Neural cell (in vitro differentiated cells): ENCODE measurements at regions not wholly inside any gene's neighbourhood (a gene's known extent, or its start where the extent isn't known, plus 50 kb on each side); places are given as distances from the start of the nearest gene placed in this dataset.

Experiments
- H2AFZ ChIP-seq: fragments of 200-600, 300-800 bp; sonication (generic), shearing (Covaris generic); 2 replicates; pipeline ENCODE4 v1.6.0; 2014; ENCODE audit warnings: low read depth, mild to moderate bottlenecking, antibody characterized with exemption, low read length, moderate library complexity
- H3F3A ChIP-seq: fragments of 200-600 bp; shearing (Covaris generic); 2 replicates; pipeline ENCODE4 v1.6.1; 2016; ENCODE audit warnings: mild to moderate bottlenecking, moderate library complexity, mixed read lengths, antibody characterized with exemption, low read length; ENCODE audit not compliant: insufficient read depth, poor library complexity, severe bottlenecking
- H3K27ac ChIP-seq: fragments of 200-600, 300-800 bp; sonication (generic), shearing (Covaris generic); 2 replicates; pipeline ENCODE4 v1.5.1; 2014; ENCODE audit warnings: mild to moderate bottlenecking, low read length, moderate library complexity
- H3K27me3 ChIP-seq: fragments of 300-800, 200-600 bp; sonication (generic), shearing (Covaris generic); 2 replicates; pipeline ENCODE4 v1.6.0; 2014; ENCODE audit warnings: mild to moderate bottlenecking, low read depth, low read length, moderate library complexity; ENCODE audit not compliant: insufficient read depth
- H3K36me3 ChIP-seq: fragments of 300-800, 200-600 bp; sonication (generic), shearing (Covaris generic); 2 replicates; pipeline ENCODE4 v1.5.1; 2014; ENCODE audit warnings: mild to moderate bottlenecking, antibody characterized with exemption, low read length, moderate library complexity; ENCODE audit not compliant: insufficient read depth
- H3K4me2 ChIP-seq: fragments of 300-800, 200-600 bp; sonication (generic), shearing (Covaris generic); 2 replicates; pipeline ENCODE4 v1.6.0; 2014; ENCODE audit warnings: mild to moderate bottlenecking, low read length
- H3K4me3 ChIP-seq: fragments of 300-800, 200-600 bp; sonication (generic), shearing (Covaris generic); 2 replicates; pipeline ENCODE4 v1.5.1; 2014; ENCODE audit warnings: mild to moderate bottlenecking, low read length, moderate library complexity
- H3K79me2 ChIP-seq: fragments of 200-600 bp; shearing (Covaris generic); replicated peaks from 2 replicates; pipeline ENCODE4 v1.6.0; 2014; ENCODE audit warnings: mild to moderate bottlenecking, low read length, moderate library complexity; ENCODE audit not compliant: insufficient read depth
- H3K9ac ChIP-seq: fragments of 300-800, 200-600 bp; sonication (generic), shearing (Covaris generic); 2 replicates; pipeline ENCODE4 v1.6.1; 2016; ENCODE audit warnings: mild to moderate bottlenecking, low read length, mixed read lengths
- H3K9me2 ChIP-seq: fragments of 200-600 bp; shearing (Covaris generic); 2 replicates; pipeline ENCODE4 v1.6.1; 2016; ENCODE audit warnings: mild to moderate bottlenecking, low read length, mixed read lengths; ENCODE audit not compliant: insufficient read depth
- H3K9me3 ChIP-seq: fragments of 200-600, 300-800 bp; sonication (generic), shearing (Covaris generic); 2 replicates; pipeline ENCODE4 v1.6.1; 2016; ENCODE audit warnings: mild to moderate bottlenecking, mixed run types, low read length, moderate library complexity, mixed read lengths
- H4K20me1 ChIP-seq: fragments of 200-600 bp; shearing (Covaris generic); 2 replicates; pipeline ENCODE4 v1.6.1; 2016; ENCODE audit warnings: mild to moderate bottlenecking, mixed run types; ENCODE audit not compliant: insufficient read depth
- CTCF ChIP-seq: fragments of 450-650 bp; IDR thresholded peaks from 2 replicates; pipeline ENCODE4 v1.5.1; 2014; ENCODE audit warnings: antibody characterized with exemption, mild to moderate bottlenecking, moderate library complexity; ENCODE audit not compliant: poor library complexity, severe bottlenecking
- EP300 ChIP-seq: fragments of 450-650 bp; conservative IDR thresholded peaks from 2 replicates; pipeline ENCODE4 v1.6.1; 2014; ENCODE audit warnings: antibody characterized with exemption, mild to moderate bottlenecking, moderate library complexity; ENCODE audit not compliant: poor library complexity, severe bottlenecking
- EZH2 ChIP-seq: fragments of 200-600, 300-800 bp; shearing (Covaris generic), sonication (generic); IDR thresholded peaks from 2 replicates; pipeline ENCODE4 v1.6.1; 2014; ENCODE audit warnings: antibody characterized with exemption, low read length, borderline replicate concordance, mild to moderate bottlenecking; ENCODE audit not compliant: insufficient read depth, poor library complexity, severe bottlenecking
- MXI1 ChIP-seq: fragments of 450-650 bp; conservative IDR thresholded peaks from 2 replicates; pipeline ENCODE4 v1.6.1; 2014; ENCODE audit warnings: antibody characterized with exemption, mild to moderate bottlenecking; ENCODE audit not compliant: poor library complexity, severe bottlenecking
- POLR2AphosphoS5 ChIP-seq: IDR thresholded peaks from 2 replicates; pipeline ENCODE4 v1.6.1; 2012
- RAD21 ChIP-seq: fragments of 450-650 bp; conservative IDR thresholded peaks from 2 replicates; pipeline ENCODE4 v1.6.1; 2014; ENCODE audit warnings: antibody characterized with exemption, mild to moderate bottlenecking, moderate library complexity
- SMC3 ChIP-seq: fragments of 450-650 bp; conservative IDR thresholded peaks from 2 replicates; pipeline ENCODE4 v1.6.1; 2014; ENCODE audit warnings: antibody characterized with exemption, mild to moderate bottlenecking, moderate library complexity; ENCODE audit not compliant: poor library complexity
- TAF1 ChIP-seq: IDR thresholded peaks from 2 replicates; pipeline ENCODE4 v1.6.1; 2012; ENCODE audit warnings: low read depth
- TF ChIP-seq, protein P1 (sequence below): IDR thresholded peaks from 2 replicates; pipeline ENCODE4 v1.6.1; 2012; ENCODE audit warnings: borderline replicate concordance

- no peak overlapping the region for H3K4me2 ChIP-seq
- TF ChIP-seq SMC3 (no peak), TAF1 (no peak), MXI1 (no peak), EZH2 (no peak), RAD21 (no peak), CTCF (no peak), EP300 (no peak), POLR2AphosphoS5 (no peak)
- TF ChIP-seq, protein P1, sequence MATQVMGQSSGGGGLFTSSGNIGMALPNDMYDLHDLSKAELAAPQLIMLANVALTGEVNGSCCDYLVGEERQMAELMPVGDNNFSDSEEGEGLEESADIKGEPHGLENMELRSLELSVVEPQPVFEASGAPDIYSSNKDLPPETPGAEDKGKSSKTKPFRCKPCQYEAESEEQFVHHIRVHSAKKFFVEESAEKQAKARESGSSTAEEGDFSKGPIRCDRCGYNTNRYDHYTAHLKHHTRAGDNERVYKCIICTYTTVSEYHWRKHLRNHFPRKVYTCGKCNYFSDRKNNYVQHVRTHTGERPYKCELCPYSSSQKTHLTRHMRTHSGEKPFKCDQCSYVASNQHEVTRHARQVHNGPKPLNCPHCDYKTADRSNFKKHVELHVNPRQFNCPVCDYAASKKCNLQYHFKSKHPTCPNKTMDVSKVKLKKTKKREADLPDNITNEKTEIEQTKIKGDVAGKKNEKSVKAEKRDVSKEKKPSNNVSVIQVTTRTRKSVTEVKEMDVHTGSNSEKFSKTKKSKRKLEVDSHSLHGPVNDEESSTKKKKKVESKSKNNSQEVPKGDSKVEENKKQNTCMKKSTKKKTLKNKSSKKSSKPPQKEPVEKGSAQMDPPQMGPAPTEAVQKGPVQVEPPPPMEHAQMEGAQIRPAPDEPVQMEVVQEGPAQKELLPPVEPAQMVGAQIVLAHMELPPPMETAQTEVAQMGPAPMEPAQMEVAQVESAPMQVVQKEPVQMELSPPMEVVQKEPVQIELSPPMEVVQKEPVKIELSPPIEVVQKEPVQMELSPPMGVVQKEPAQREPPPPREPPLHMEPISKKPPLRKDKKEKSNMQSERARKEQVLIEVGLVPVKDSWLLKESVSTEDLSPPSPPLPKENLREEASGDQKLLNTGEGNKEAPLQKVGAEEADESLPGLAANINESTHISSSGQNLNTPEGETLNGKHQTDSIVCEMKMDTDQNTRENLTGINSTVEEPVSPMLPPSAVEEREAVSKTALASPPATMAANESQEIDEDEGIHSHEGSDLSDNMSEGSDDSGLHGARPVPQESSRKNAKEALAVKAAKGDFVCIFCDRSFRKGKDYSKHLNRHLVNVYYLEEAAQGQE: no peak
- no peaks in the 10 kb centered on the region for H3F3A ChIP-seq
- no peaks in the 10 kb centered on the region for H3K9me2 ChIP-seq
- no peaks in the 10 kb centered on the region for H4K20me1 ChIP-seq
- no peak overlapping the region for H3K9ac ChIP-seq
- no peaks in the 10 kb centered on the region for H3K79me2 ChIP-seq
- no peak overlapping the region for H3K4me3 ChIP-seq
- no peaks in the 10 kb centered on the region for H3K36me3 ChIP-seq
- no peak overlapping the region for H3K27ac ChIP-seq
- no peaks in the 10 kb centered on the region for H3K9me3 ChIP-seq
- no peaks in the 10 kb centered on the region for H3K27me3 ChIP-seq
- H2AFZ ChIP-seq: no peak overlapping the region
Measured at GRCh38 chr2:38430597-38431207, 53.6 kb upstream of the ATL2 start.

- H3K9me3 ChIP-seq: no peaks in the 10 kb centered on the region
- H3K4me2 ChIP-seq: no peak overlapping the region
- H3K9me2 ChIP-seq: no peaks in the 10 kb centered on the region
- no peaks in the 10 kb centered on the region for H3K79me2 ChIP-seq
- no peaks in the 10 kb centered on the region for H3K36me3 ChIP-seq
- no peaks in the 10 kb centered on the region for H3F3A ChIP-seq
- no peak overlapping the region for H3K4me3 ChIP-seq
- no peak overlapping the region for H2AFZ ChIP-seq
- H3K9ac ChIP-seq: no peak overlapping the region
- TF ChIP-seq TAF1 (no peak), EZH2 (no peak), MXI1 (no peak), SMC3 (no peak), POLR2AphosphoS5 (no peak), EP300 (no peak), CTCF (no peak), RAD21 (no peak)
- TF ChIP-seq, protein P1: no peak
- no peak overlapping the region for H3K27ac ChIP-seq
- H3K27me3 ChIP-seq: no peaks in the 10 kb centered on the region
- H4K20me1 ChIP-seq: no peaks in the 10 kb centered on the region
Measured at GRCh38 chr2:38430196-38430595, 53.1 kb upstream of the ATL2 start.
